PC-3 (cell line): ENCODE measurements at regions not wholly inside any gene's neighbourhood (a gene's known extent, or its start where the extent isn't known, plus 50 kb on each side); places are given as distances from the start of the nearest gene placed in this dataset.
A peak's percentile ranks its signal among the peaks of the same experiment; 100 is the strongest.

Source experiments
- ATAC-seq: fragments of 200-7000 bp; cut with Tn5 transposase; 2 replicates; pipeline ENCODE4 v1.9.1; 2020; ENCODE audit warnings: mild to moderate bottlenecking, moderate library complexity
- BruUV-seq: library from RNA; stranded (reverse); fragments of 400-500 nt; replicated peaks from 2 replicates; lab custom pipeline; 2021; lab: Mats Ljungman, UMichigan
- CTCF ChIA-PET: fragments of 300-600 bp; sonication (Branson Sonifier 250); formaldehyde crosslinking; loops from one replicate; lab custom pipeline; 2022; ENCODE audit warnings: antibody characterized with exemption; lab: Charles Lee
- POLR2A ChIA-PET: fragments of 300-600 bp; sonication (Branson Sonifier 250); formaldehyde crosslinking; loops from one replicate; lab custom pipeline; 2022; ENCODE audit warnings: antibody characterized with exemption; ENCODE audit not compliant: unreplicated experiment; lab: Charles Lee
- DNase-seq: peaks from one replicate; pipeline ENCODE4 v3.0.0-alpha.2; 2015
- H2AFZ ChIP-seq: fragments of 300-600 bp; sonication (generic); 2 replicates; pipeline ENCODE4 v1.6.0; 2016; ENCODE audit warnings: antibody characterized with exemption, low read length
- H3F3A ChIP-seq: fragments of 300-600 bp; sonication (generic); one replicate; pipeline ENCODE4 v1.6.0; 2017; ENCODE audit warnings: antibody characterized with exemption, low read length, control low read depth, mild to moderate bottlenecking; ENCODE audit not compliant: unreplicated experiment
- H3K27ac ChIP-seq: fragments of 300-600 bp; sonication (generic); 2 replicates; pipeline ENCODE4 v1.5.1; 2016; ENCODE audit warnings: mild to moderate bottlenecking, low read length
- H3K27me3 ChIP-seq: fragments of 300-600 bp; sonication (generic); 2 replicates; pipeline ENCODE4 v1.6.1; 2016; ENCODE audit warnings: low read length, mixed read lengths
- H3K36me3 ChIP-seq: fragments of 300-600 bp; sonication (generic); 2 replicates; pipeline ENCODE4 v1.6.1; 2016; ENCODE audit warnings: low read depth, mixed run types, low read length, mixed read lengths
- H3K4me1 ChIP-seq: fragments of 300-600 bp; sonication (generic); 2 replicates; pipeline ENCODE4 v1.5.1; 2016; ENCODE audit warnings: low read length; ENCODE audit not compliant: insufficient read depth
- H3K4me2 ChIP-seq: fragments of 300-600 bp; sonication (generic); 2 replicates; pipeline ENCODE4 v1.6.0; 2016; ENCODE audit warnings: low read length
- H3K4me3 ChIP-seq: fragments of 300-600 bp; sonication (generic); 2 replicates; pipeline ENCODE4 v1.5.1; 2016; ENCODE audit warnings: mild to moderate bottlenecking, low read length, mixed read lengths
- H3K79me2 ChIP-seq: fragments of 300-600 bp; sonication (generic); 2 replicates; pipeline ENCODE4 v1.6.1; 2017; ENCODE audit warnings: low read length, mixed read lengths
- H3K9ac ChIP-seq: fragments of 300-600 bp; sonication (generic); 2 replicates; pipeline ENCODE4 v1.6.0; 2016; ENCODE audit warnings: mild to moderate bottlenecking, low read length
- H3K9me2 ChIP-seq: fragments of 300-600 bp; sonication (generic); replicated peaks from 2 replicates; pipeline ENCODE4 v1.6.1; 2016; ENCODE audit warnings: mixed run types, low read length, mixed read lengths
- H3K9me3 ChIP-seq: fragments of 300-600 bp; sonication (generic); 2 replicates; pipeline ENCODE4 v1.6.1; 2016; ENCODE audit warnings: low read length, mixed read lengths
- H4K20me1 ChIP-seq: fragments of 300-600 bp; sonication (generic); 2 replicates; pipeline ENCODE4 v1.6.1; 2016; ENCODE audit warnings: low read length, mixed read lengths
- CTCF ChIP-seq: fragments of 300-600 bp; sonication (generic); conservative IDR thresholded peaks from 2 replicates; pipeline ENCODE4 v1.5.1; 2017; ENCODE audit warnings: antibody characterized with exemption, low read depth, mild to moderate bottlenecking, low read length
- EZH2 ChIP-seq: fragments of 300-600 bp; sonication (generic); IDR thresholded peaks from one replicate; pipeline ENCODE4 v1.6.1; 2017; ENCODE audit warnings: antibody characterized with exemption, mild to moderate bottlenecking, low read length; ENCODE audit not compliant: unreplicated experiment
- EZH2phosphoT487 ChIP-seq: fragments of 300-600 bp; sonication (generic); IDR thresholded peaks from 2 replicates; pipeline ENCODE4 v1.6.1; 2018; ENCODE audit warnings: mild to moderate bottlenecking, antibody characterized with exemption, low read length, borderline replicate concordance
- intact Hi-C: fragments of 100-400 bp; cut with micrococcal nuclease; formaldehyde crosslinking; loops from 2 replicates; pipeline ENCODE4 v1.9.0; 2023

GRCh38 chr2:14303366-14304115, 329.0 kb upstream of the LRATD1 start:
- intact Hi-C loops: no loop called here
- H3K27ac ChIP-seq: no peak overlapping the region
- no peaks in the 10 kb centered on the region for H3F3A ChIP-seq
- H2AFZ ChIP-seq: no peak overlapping the region
- no peak overlapping the region for H3K9ac ChIP-seq
- no peaks in the 10 kb centered on the region for H3K27me3 ChIP-seq
- DNase-seq: no peak
- no peak for ATAC-seq
- H4K20me1 ChIP-seq: no peaks in the 10 kb centered on the region
- H3K36me3 ChIP-seq: no peaks in the 10 kb centered on the region
- no peaks in the 10 kb centered on the region for H3K9me3 ChIP-seq
- no peak overlapping the region for H3K4me2 ChIP-seq
- CTCF ChIA-PET: no interaction called here
- no peaks in the 10 kb centered on the region for H3K79me2 ChIP-seq
- no peaks in the 10 kb centered on the region for H3K9me2 ChIP-seq
- TF ChIP-seq EZH2phosphoT487 (no peak), EZH2 (no peak), CTCF (no peak)
- POLR2A ChIA-PET: no interaction called here
- H3K4me3 ChIP-seq: no peak overlapping the region
- no peaks in the 10 kb centered on the region for H3K4me1 ChIP-seq
- BruUV-seq: no TSS peak

- Histone ChIP-seq H3K36me3 (no peaks in the 10 kb centered on the region), H3K4me1 (no peaks in the 10 kb centered on the region), H3K9ac (no peak overlapping the region), H3K4me2 (no peak overlapping the region), H2AFZ (no peak overlapping the region), H3K79me2 (no peaks in the 10 kb centered on the region), H3K9me2 (no peaks in the 10 kb centered on the region), H4K20me1 (no peaks in the 10 kb centered on the region), H3F3A (no peaks in the 10 kb centered on the region), H3K9me3 (no peaks in the 10 kb centered on the region), H3K27ac (no peak overlapping the region), H3K4me3 (no peak overlapping the region), H3K27me3 (no peaks in the 10 kb centered on the region)
- DNase-seq (peak; percentile 23), ATAC-seq (no peak)
- intact Hi-C loops: no loop called here
- ChIA-PET CTCF (no interaction called here), POLR2A (no interaction called here)
- BruUV-seq: no TSS peak
- TF ChIP-seq EZH2phosphoT487: no peak
- TF ChIP-seq CTCF: no peak
- TF ChIP-seq EZH2: no peak
Measured at GRCh38 chr2:14304326-14304725, 328.2 kb upstream of the LRATD1 start.

- Histone ChIP-seq H3K9ac (no peak overlapping the region), H3K27me3 (no peaks in the 10 kb centered on the region), H3F3A (no peaks in the 10 kb centered on the region), H3K27ac (no peak overlapping the region), H2AFZ (no peak overlapping the region), H3K36me3 (no peaks in the 10 kb centered on the region), H3K79me2 (no peaks in the 10 kb centered on the region), H3K4me3 (no peak overlapping the region), H3K9me2 (no peaks in the 10 kb centered on the region), H3K4me1 (no peaks in the 10 kb centered on the region), H4K20me1 (no peaks in the 10 kb centered on the region), H3K4me2 (no peak overlapping the region), H3K9me3 (no peaks in the 10 kb centered on the region)
- BruUV-seq: no TSS peak
- intact Hi-C loops: no loop called here
- DNase-seq: no peak
- CTCF ChIA-PET: no interaction called here
- no peak for ATAC-seq
- POLR2A ChIA-PET: no interaction called here
- TF ChIP-seq EZH2phosphoT487 (no peak), CTCF (no peak), EZH2 (no peak)
Measured at GRCh38 chr2:14306268-14306861, 326.2 kb upstream of the LRATD1 start.
